ENCODE measurements at regions not wholly inside any gene's neighbourhood (a gene's known extent, or its start where the extent isn't known, plus 50 kb on each side); places are given as distances from the start of the nearest gene placed in this dataset.

DNA sequence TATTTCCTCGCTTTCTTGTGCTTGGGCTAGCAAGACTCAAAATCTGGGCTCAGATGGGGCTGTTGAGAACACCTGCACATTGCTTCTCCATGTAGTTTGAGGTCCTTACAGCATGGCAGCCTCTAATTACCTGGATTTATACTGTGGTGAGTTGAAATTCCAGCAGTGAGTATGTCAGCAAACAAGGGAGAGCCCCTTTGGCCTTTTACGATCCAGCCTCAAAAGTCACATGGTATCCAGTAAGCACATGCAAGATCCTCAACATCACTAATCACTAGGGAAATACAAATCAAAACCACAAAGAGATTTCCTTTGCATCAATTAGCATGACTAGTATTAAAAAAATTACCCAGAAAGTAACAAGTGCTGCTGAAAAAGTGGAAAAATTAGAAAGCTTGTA is 787.8 kb downstream of the NLGN4Y start:
- TF ChIP-seq, protein P1, sequence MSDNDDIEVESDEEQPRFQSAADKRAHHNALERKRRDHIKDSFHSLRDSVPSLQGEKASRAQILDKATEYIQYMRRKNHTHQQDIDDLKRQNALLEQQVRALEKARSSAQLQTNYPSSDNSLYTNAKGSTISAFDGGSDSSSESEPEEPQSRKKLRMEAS (IDR thresholded peaks at IDR 0.05), result no peak
- TF ChIP-seq POLR2A (IDR thresholded peaks at IDR 0.05; ENCODE audit: low read length) (no peak), TP53 (CRISPR knock-in tag; IDR thresholded peaks at IDR 0.05) (no peak), MYC (IDR thresholded peaks at IDR 0.05; ENCODE audit: borderline replicate concordance, low read length) (no peak), ESRRA (IDR thresholded peaks at IDR 0.05; ENCODE audit: borderline replicate concordance, low read length) (no peak), ZSCAN20 (CRISPR knock-in tag; IDR thresholded peaks at IDR 0.05) (no peak), TFCP2L1 (CRISPR knock-in tag; IDR thresholded peaks at IDR 0.05) (no peak)
- TF ChIP-seq, protein P2, sequence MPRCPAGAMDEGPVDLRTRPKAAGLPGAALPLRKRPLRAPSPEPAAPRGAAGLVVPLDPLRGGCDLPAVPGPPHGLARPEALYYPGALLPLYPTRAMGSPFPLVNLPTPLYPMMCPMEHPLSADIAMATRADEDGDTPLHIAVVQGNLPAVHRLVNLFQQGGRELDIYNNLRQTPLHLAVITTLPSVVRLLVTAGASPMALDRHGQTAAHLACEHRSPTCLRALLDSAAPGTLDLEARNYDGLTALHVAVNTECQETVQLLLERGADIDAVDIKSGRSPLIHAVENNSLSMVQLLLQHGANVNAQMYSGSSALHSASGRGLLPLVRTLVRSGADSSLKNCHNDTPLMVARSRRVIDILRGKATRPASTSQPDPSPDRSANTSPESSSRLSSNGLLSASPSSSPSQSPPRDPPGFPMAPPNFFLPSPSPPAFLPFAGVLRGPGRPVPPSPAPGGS (IDR thresholded peaks at IDR 0.05), result no peak
- TF ChIP-seq, protein P3, sequence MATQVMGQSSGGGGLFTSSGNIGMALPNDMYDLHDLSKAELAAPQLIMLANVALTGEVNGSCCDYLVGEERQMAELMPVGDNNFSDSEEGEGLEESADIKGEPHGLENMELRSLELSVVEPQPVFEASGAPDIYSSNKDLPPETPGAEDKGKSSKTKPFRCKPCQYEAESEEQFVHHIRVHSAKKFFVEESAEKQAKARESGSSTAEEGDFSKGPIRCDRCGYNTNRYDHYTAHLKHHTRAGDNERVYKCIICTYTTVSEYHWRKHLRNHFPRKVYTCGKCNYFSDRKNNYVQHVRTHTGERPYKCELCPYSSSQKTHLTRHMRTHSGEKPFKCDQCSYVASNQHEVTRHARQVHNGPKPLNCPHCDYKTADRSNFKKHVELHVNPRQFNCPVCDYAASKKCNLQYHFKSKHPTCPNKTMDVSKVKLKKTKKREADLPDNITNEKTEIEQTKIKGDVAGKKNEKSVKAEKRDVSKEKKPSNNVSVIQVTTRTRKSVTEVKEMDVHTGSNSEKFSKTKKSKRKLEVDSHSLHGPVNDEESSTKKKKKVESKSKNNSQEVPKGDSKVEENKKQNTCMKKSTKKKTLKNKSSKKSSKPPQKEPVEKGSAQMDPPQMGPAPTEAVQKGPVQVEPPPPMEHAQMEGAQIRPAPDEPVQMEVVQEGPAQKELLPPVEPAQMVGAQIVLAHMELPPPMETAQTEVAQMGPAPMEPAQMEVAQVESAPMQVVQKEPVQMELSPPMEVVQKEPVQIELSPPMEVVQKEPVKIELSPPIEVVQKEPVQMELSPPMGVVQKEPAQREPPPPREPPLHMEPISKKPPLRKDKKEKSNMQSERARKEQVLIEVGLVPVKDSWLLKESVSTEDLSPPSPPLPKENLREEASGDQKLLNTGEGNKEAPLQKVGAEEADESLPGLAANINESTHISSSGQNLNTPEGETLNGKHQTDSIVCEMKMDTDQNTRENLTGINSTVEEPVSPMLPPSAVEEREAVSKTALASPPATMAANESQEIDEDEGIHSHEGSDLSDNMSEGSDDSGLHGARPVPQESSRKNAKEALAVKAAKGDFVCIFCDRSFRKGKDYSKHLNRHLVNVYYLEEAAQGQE (IDR thresholded peaks at IDR 0.05), result no peak
- H3K4me2 ChIP-seq, result no peak overlapping the region
- WGBS (ENCODE audit: missing lambda C conversion rate), result 6% methylated on average over 2 of the region's 2 CpGs
- no peak for FAIRE-seq
- H3K27ac ChIP-seq, result no peak overlapping the region
- H3K4me1 ChIP-seq, result no peaks in the 10 kb centered on the region
- H3K4me3 ChIP-seq, result no peak overlapping the region
- ChIA-PET POLR2A (no interaction called here), CTCF (no interaction called here)
- ATAC-seq, result no peak
- H3K9me3 ChIP-seq, result no peaks in the 10 kb centered on the region
- no peak for DNase-seq (ENCODE audit: low read depth in 1 of 2, low spot score in 1 of 2)

DNA sequence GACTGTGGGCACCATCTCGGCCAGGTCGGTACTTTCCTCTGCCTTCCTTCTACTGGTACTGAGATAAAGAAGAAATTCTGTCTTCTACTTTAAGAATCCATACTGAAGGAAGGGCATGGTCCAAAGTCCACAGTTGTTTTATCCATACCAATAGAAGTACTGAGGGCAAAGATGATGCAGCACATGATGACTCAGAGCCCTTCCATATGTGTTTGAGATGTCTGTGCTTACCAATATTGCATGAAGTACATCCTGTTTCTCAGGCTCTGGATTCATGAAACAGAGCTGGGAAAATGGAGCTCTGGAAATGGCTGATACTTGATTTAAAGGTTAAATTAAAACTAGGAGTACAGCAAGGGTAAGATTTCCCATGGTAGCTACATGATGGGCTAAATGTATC is 799.9 kb downstream of the NLGN4Y start:
- no peak overlapping the region for H3K27ac ChIP-seq
- no peak for TF ChIP-seq KDM1A (IDR thresholded peaks at IDR 0.05; ENCODE audit: low read depth)
- TF ChIP-seq JUN (IDR thresholded peaks at IDR 0.05), result no peak
- no peak for TF ChIP-seq ZC3H11A (IDR thresholded peaks at IDR 0.05)
- no peak for TF ChIP-seq MAZ (IDR thresholded peaks at IDR 0.05; ENCODE audit: borderline replicate concordance, low read depth, low read length)
- no peak for TF ChIP-seq FOSL2 (IDR thresholded peaks at IDR 0.05)
- no peak for TF ChIP-seq FOSL2 (CRISPR knock-in tag; IDR thresholded peaks at IDR 0.05)
- TF ChIP-seq, protein P4, sequence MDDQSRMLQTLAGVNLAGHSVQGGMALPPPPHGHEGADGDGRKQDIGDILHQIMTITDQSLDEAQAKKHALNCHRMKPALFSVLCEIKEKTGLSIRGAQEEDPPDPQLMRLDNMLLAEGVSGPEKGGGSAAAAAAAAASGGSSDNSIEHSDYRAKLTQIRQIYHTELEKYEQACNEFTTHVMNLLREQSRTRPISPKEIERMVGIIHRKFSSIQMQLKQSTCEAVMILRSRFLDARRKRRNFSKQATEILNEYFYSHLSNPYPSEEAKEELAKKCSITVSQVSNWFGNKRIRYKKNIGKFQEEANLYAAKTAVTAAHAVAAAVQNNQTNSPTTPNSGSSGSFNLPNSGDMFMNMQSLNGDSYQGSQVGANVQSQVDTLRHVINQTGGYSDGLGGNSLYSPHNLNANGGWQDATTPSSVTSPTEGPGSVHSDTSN (IDR thresholded peaks at IDR 0.05), result no peak
- TF ChIP-seq, protein P5, sequence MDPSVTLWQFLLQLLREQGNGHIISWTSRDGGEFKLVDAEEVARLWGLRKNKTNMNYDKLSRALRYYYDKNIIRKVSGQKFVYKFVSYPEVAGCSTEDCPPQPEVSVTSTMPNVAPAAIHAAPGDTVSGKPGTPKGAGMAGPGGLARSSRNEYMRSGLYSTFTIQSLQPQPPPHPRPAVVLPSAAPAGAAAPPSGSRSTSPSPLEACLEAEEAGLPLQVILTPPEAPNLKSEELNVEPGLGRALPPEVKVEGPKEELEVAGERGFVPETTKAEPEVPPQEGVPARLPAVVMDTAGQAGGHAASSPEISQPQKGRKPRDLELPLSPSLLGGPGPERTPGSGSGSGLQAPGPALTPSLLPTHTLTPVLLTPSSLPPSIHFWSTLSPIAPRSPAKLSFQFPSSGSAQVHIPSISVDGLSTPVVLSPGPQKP (IDR thresholded peaks at IDR 0.05; ENCODE audit: low read depth, low read length), result no peak
- TF ChIP-seq MAFK (IDR thresholded peaks at IDR 0.05; ENCODE audit: partially characterized antibody), result no peak
- H3K4me2 ChIP-seq, result no peak overlapping the region
- no peaks in the 10 kb centered on the region for H3K9me3 ChIP-seq
- ChIA-PET POLR2A (no interaction called here), CTCF (no interaction called here)
- no peaks in the 10 kb centered on the region for H3K4me1 ChIP-seq
- ATAC-seq (no peak), DNase-seq (ENCODE audit: low read depth in 1 of 2, low spot score in 1 of 2) (peak in 1 of 2 experiments; percentile 0), FAIRE-seq (no peak)
- no CpG with 5 or more reads among the region's 2 CpGs for WGBS (ENCODE audit: missing lambda C conversion rate)
- H3K4me3 ChIP-seq, result no peak overlapping the region

DNA sequence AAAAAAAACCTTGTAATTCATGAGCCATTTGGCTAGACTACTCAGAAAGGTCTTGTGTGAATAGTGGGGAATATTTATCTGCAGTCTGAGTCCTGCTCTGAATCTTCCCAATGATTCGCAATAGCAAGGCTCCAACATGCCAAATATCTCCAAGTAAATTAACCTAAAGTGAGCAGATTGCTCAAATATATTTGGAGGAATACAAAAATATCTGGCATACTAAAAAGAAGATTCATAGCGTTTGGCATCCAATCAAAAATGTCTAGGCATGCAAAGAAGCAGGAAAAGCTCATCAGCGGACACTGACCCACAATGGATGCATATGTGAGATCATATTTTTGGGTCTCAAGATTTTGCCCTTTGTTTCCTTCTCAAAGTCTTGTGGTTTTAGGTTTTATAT is 800.9 kb downstream of the NLGN4Y start:
- Histone ChIP-seq H3K4me3 (no peak overlapping the region), H3K9me3 (no peaks in the 10 kb centered on the region), H3K27ac (no peak overlapping the region), H3K4me1 (no peaks in the 10 kb centered on the region), H3K4me2 (no peak overlapping the region)
- ATAC-seq (no peak), FAIRE-seq (no peak), DNase-seq (ENCODE audit: low read depth in 1 of 2, low spot score in 1 of 2) (no peak)
- 33% methylated on average over 3 of the region's 3 CpGs for WGBS (ENCODE audit: missing lambda C conversion rate)
- ChIA-PET POLR2A (no interaction called here), CTCF (no interaction called here)
- TF ChIP-seq SMC3 (IDR thresholded peaks at IDR 0.05), result no peak

Measured in A549 (cell line).